HEK293 (cell line): ENCODE measurements at regions not wholly inside any gene's neighbourhood (a gene's known extent, or its start where the extent isn't known, plus 50 kb on each side); places are given as distances from the start of the nearest gene placed in this dataset.

Source experiments
- CTCF ChIA-PET: fragments of 350-600 bp; formaldehyde crosslinking; extraction: SDS; loops from one replicate; lab custom pipeline; 2021; ENCODE audit warnings: antibody characterized with exemption; lab: Yijun Ruan, JAX
- POLR2A ChIA-PET: fragments of 300-600 bp; formaldehyde crosslinking; extraction: SDS; loops from one replicate; lab custom pipeline; 2020; ENCODE audit warnings: antibody characterized with exemption, inconsistent platforms; lab: Yijun Ruan, JAX
- H3K27ac ChIP-seq: fragments of 200-500 bp; sonication (Bioruptor generic); 2 replicates; pipeline ENCODE4 v1.5.1; 2014; ENCODE audit warnings: low read depth, low read length, control low read depth, inconsistent platforms; ENCODE audit errors: extremely low read depth
- H3K36me3 ChIP-seq, 2 experiments: fragments of 200-500 bp in 1 of 2; sonication (Bioruptor generic) in 1 of 2; 1 replicate in 1 of 2; 2 replicates in 1 of 2; pipeline ENCODE4 v1.5.1; 2014 to 2017; ENCODE audit warnings: inconsistent platforms in 2 of 2, low read length in 2 of 2; ENCODE audit not compliant: control insufficient read depth in 2 of 2, insufficient read depth in 1 of 2
- H3K4me1 ChIP-seq: fragments of 200-500 bp; sonication (Bioruptor generic); 2 replicates; pipeline ENCODE4 v1.5.1; 2014; ENCODE audit warnings: mild to moderate bottlenecking, low read length, inconsistent platforms; ENCODE audit not compliant: control insufficient read depth, insufficient read depth
- H3K4me3 ChIP-seq: 2 replicates; pipeline ENCODE4 v1.5.1; 2011; ENCODE audit warnings: low read depth, mild to moderate bottlenecking, control low read depth, low read length, moderate library complexity
- H3K9me3 ChIP-seq: fragments of 200-500 bp; sonication (Bioruptor generic); 2 replicates; pipeline ENCODE4 v1.5.1; 2014; ENCODE audit warnings: low read depth, low read length, inconsistent platforms; ENCODE audit not compliant: control insufficient read depth, insufficient read depth
- OSR2 ChIP-seq: fragments of 450-650 bp; formaldehyde crosslinking; IDR thresholded peaks from 2 replicates; pipeline ENCODE4 v1.5.1; 2016; ENCODE audit warnings: missing biosample characterization, missing genetic modification characterization
- YY1 ChIP-seq: fragments of 450-650 bp; formaldehyde crosslinking; IDR thresholded peaks from 2 replicates; pipeline ENCODE4 v1.5.1; 2018; ENCODE audit warnings: missing biosample characterization, missing genetic modification characterization
- ZIC2 ChIP-seq: fragments of 450-650 bp; formaldehyde crosslinking; IDR thresholded peaks from 2 replicates; pipeline ENCODE4 v1.5.1; 2016; ENCODE audit warnings: missing biosample characterization, missing genetic modification characterization
- ZNF37A ChIP-seq: fragments of 450-650 bp; IDR thresholded peaks from 2 replicates; pipeline ENCODE4 v1.5.1; 2018; ENCODE audit warnings: missing biosample characterization, missing genetic modification characterization
- ZNF513 ChIP-seq: fragments of 450-650 bp; IDR thresholded peaks from 2 replicates; pipeline ENCODE4 v1.5.1; 2018; ENCODE audit warnings: missing biosample characterization, missing genetic modification characterization
- ZNF560 ChIP-seq: fragments of 450-650 bp; formaldehyde crosslinking; IDR thresholded peaks from 2 replicates; pipeline ENCODE4 v1.5.1; 2017; ENCODE audit warnings: missing biosample characterization, missing genetic modification characterization, borderline replicate concordance
- ZNF580 ChIP-seq: fragments of 450-650 bp; formaldehyde crosslinking; IDR thresholded peaks from 2 replicates; pipeline ENCODE4 v1.5.1; 2016; ENCODE audit warnings: missing biosample characterization, missing genetic modification characterization
- ZNF596 ChIP-seq: fragments of 450-650 bp; IDR thresholded peaks from 2 replicates; pipeline ENCODE4 v1.5.0; 2018; ENCODE audit warnings: missing biosample characterization, mild to moderate bottlenecking, missing genetic modification characterization, moderate library complexity
- ZNF654 ChIP-seq: fragments of 450-650 bp; formaldehyde crosslinking; IDR thresholded peaks from 2 replicates; pipeline ENCODE4 v1.5.1; 2016; ENCODE audit warnings: low read depth, missing biosample characterization, missing genetic modification characterization
- ZNF677 ChIP-seq: fragments of 450-650 bp; IDR thresholded peaks from 2 replicates; pipeline ENCODE4 v1.5.0; 2018; ENCODE audit warnings: missing biosample characterization, mild to moderate bottlenecking, missing genetic modification characterization, moderate library complexity
- ZNF707 ChIP-seq: fragments of 450-650 bp; formaldehyde crosslinking; IDR thresholded peaks from 2 replicates; pipeline ENCODE4 v1.5.1; 2016; ENCODE audit warnings: missing biosample characterization, missing genetic modification characterization
- ZNF837 ChIP-seq: fragments of 450-650 bp; formaldehyde crosslinking; IDR thresholded peaks from 2 replicates; pipeline ENCODE4 v1.5.1; 2016; ENCODE audit warnings: missing biosample characterization, missing genetic modification characterization
- ZSCAN30 ChIP-seq: fragments of 450-650 bp; IDR thresholded peaks from 2 replicates; pipeline ENCODE4 v1.5.1; 2018; ENCODE audit warnings: missing biosample characterization, mild to moderate bottlenecking, missing genetic modification characterization, moderate library complexity
- TF ChIP-seq, protein P1 (sequence below): fragments of 450-650 bp; formaldehyde crosslinking; conservative IDR thresholded peaks from 2 replicates; pipeline ENCODE4 v1.5.1; 2016; ENCODE audit warnings: low read depth, missing biosample characterization, missing genetic modification characterization
- TF ChIP-seq, protein P2 (sequence below): fragments of 450-650 bp; formaldehyde crosslinking; IDR thresholded peaks from 2 replicates; pipeline ENCODE4 v1.5.1; 2016; ENCODE audit warnings: missing biosample characterization, missing genetic modification characterization
- TF ChIP-seq, protein P3 (sequence below): fragments of 450-650 bp; formaldehyde crosslinking; conservative IDR thresholded peaks from 2 replicates; pipeline ENCODE4 v1.5.1; 2016; ENCODE audit warnings: low read depth, missing biosample characterization, missing genetic modification characterization
- TF ChIP-seq, protein P4 (sequence below): fragments of 450-650 bp; formaldehyde crosslinking; optimal IDR thresholded peaks from 2 replicates; pipeline ENCODE3; 2016; ENCODE audit warnings: missing biosample characterization, mild to moderate bottlenecking, missing genetic modification characterization
- TF ChIP-seq, protein P5 (sequence below): fragments of 450-650 bp; IDR thresholded peaks from 2 replicates; pipeline ENCODE4 v1.5.1; 2018; ENCODE audit warnings: missing biosample characterization, mild to moderate bottlenecking, missing genetic modification characterization

DNA sequence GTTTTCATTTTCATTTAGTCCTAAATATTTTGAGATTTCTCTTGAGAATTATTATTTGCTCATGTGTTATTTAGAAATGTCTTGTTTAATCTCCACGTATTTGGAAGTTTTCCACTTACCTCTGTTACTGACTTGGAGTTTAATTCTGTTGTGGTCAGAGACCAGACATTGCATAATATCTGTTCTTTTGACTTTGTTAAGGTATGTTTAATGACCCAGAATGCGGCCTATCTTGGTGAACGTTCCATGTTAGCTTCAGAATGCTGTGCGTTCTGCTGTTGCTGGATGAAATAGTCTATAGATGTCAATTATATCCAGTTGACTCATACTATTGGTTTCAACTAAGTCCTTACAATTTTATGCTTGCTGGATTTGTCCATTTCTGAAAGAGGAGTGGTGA, 325.3 kb upstream of the TARS1 start (continued):
- TF ChIP-seq, protein P1, sequence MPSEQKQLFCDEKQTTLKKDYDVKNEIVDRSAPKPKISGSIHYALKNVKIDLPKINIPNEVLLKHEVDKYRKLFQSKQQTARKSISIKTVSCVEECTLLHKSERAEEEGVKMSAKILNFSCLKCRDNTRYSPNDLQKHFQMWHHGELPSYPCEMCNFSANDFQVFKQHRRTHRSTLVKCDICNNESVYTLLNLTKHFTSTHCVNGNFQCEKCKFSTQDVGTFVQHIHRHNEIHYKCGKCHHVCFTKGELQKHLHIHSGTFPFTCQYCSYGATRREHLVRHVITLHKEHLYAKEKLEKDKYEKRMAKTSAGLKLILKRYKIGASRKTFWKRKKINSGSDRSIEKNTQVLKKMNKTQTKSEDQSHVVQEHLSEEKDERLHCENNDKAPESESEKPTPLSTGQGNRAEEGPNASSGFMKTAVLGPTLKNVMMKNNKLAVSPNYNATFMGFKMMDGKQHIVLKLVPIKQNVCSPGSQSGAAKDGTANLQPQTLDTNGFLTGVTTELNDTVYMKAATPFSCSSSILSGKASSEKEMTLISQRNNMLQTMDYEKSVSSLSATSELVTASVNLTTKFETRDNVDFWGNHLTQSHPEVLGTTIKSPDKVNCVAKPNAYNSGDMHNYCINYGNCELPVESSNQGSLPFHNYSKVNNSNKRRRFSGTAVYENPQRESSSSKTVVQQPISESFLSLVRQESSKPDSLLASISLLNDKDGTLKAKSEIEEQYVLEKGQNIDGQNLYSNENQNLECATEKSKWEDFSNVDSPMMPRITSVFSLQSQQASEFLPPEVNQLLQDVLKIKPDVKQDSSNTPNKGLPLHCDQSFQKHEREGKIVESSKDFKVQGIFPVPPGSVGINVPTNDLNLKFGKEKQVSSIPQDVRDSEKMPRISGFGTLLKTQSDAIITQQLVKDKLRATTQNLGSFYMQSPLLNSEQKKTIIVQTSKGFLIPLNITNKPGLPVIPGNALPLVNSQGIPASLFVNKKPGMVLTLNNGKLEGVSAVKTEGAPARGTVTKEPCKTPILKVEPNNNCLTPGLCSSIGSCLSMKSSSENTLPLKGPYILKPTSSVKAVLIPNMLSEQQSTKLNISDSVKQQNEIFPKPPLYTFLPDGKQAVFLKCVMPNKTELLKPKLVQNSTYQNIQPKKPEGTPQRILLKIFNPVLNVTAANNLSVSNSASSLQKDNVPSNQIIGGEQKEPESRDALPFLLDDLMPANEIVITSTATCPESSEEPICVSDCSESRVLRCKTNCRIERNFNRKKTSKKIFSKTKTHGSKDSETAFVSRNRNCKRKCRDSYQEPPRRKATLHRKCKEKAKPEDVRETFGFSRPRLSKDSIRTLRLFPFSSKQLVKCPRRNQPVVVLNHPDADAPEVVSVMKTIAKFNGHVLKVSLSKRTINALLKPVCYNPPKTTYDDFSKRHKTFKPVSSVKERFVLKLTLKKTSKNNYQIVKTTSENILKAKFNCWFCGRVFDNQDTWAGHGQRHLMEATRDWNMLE (tag by site-specific recombination) = no peak
- TF ChIP-seq ZNF654 (tag by site-specific recombination) (no peak), ZNF37A (tag by site-specific recombination) (no peak), YY1 (tag by site-specific recombination) (no peak), ZNF580 (tag by site-specific recombination) (no peak), OSR2 (tag by site-specific recombination) (no peak), ZNF707 (tag by site-specific recombination) (no peak)
- TF ChIP-seq, protein P2, sequence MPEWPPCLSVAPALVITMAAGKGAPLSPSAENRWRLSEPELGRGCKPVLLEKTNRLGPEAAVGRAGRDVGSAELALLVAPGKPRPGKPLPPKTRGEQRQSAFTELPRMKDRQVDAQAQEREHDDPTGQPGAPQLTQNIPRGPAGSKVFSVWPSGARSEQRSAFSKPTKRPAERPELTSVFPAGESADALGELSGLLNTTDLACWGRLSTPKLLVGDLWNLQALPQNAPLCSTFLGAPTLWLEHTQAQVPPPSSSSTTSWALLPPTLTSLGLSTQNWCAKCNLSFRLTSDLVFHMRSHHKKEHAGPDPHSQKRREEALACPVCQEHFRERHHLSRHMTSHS (tag by site-specific recombination) = no peak
- TF ChIP-seq, protein P3, sequence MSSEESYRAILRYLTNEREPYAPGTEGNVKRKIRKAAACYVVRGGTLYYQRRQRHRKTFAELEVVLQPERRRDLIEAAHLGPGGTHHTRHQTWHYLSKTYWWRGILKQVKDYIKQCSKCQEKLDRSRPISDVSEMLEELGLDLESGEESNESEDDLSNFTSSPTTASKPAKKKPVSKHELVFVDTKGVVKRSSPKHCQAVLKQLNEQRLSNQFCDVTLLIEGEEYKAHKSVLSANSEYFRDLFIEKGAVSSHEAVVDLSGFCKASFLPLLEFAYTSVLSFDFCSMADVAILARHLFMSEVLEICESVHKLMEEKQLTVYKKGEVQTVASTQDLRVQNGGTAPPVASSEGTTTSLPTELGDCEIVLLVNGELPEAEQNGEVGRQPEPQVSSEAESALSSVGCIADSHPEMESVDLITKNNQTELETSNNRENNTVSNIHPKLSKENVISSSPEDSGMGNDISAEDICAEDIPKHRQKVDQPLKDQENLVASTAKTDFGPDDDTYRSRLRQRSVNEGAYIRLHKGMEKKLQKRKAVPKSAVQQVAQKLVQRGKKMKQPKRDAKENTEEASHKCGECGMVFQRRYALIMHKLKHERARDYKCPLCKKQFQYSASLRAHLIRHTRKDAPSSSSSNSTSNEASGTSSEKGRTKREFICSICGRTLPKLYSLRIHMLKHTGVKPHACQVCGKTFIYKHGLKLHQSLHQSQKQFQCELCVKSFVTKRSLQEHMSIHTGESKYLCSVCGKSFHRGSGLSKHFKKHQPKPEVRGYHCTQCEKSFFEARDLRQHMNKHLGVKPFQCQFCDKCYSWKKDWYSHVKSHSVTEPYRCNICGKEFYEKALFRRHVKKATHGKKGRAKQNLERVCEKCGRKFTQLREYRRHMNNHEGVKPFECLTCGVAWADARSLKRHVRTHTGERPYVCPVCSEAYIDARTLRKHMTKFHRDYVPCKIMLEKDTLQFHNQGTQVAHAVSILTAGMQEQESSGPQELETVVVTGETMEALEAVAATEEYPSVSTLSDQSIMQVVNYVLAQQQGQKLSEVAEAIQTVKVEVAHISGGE (tag by site-specific recombination) = no peak

DNA sequence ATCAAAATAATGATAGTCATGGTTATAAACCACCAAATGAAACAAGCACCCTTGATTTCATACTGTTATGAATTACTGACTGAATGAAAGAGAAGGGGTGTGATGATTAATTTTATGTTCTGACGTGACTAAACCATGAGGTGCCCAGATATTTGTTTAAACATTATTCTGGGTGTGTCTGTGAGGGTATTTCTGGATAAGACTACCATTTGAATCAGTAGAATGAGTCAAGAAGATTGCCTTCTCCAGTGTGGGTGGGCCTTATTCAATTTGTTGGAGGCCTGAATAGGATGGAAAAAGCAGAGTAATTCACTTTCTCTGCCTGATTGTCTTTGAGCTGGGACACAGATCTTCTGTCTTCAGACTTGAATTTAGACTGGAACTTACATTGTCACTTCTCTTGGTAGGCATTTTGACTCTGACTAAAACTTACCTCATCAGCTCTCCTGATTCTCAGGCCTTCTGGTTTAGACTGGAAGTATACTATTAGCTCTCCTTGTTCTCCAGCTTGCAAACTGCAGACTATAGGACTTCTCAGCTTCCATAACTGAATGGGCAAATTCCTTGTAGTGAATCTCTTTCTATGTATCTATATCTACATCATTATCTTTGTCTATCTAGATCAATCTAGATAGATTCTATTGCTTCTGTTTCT, 321.9 kb upstream of the TARS1 start:
- TF ChIP-seq ZNF596 (tag by site-specific recombination) (no peak), ZNF837 (tag by site-specific recombination) (no peak), ZIC2 (no peak)
- TF ChIP-seq, all 188 proteins: peak for 0
- Histone ChIP-seq H3K4me1 (no peaks in the 10 kb centered on the region), H3K36me3 (no peaks in the 10 kb centered on the region), H3K27ac (no peak overlapping the region), H3K9me3 (no peaks in the 10 kb centered on the region), H3K4me3 (no peak overlapping the region)
- POLR2A ChIA-PET = no interaction called here
- CTCF ChIA-PET = no interaction called here

DNA sequence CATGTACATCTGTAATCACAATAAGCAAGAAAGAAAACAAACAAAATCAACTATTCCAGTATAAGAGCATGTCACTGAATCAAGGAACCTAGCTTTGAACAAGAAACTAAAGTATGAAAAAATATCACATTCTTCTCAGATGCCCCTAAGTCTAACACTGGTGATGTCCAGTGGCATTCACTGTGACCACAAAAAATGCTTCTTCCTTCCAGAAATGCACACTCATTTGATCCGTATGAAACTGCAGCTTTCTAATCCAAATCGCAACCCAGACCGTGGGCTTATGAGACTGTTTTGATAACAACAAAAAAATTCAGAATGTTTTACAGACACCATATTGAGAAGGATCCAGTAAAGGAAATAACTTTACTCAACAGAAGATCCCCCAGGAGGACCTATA, 320.1 kb upstream of the TARS1 start:
- Histone ChIP-seq H3K36me3 (no peaks in the 10 kb centered on the region), H3K9me3 (no peaks in the 10 kb centered on the region), H3K27ac (no peak overlapping the region), H3K4me3 (no peak overlapping the region), H3K4me1 (no peaks in the 10 kb centered on the region)
- ChIA-PET CTCF (no interaction called here), POLR2A (no interaction called here)
- TF ChIP-seq ZNF513 (tag by site-specific recombination) (no peak), ZSCAN30 (tag by site-specific recombination) (no peak), ZNF677 (tag by site-specific recombination) (no peak), ZNF560 (tag by site-specific recombination) (no peak)
- TF ChIP-seq, protein P4, sequence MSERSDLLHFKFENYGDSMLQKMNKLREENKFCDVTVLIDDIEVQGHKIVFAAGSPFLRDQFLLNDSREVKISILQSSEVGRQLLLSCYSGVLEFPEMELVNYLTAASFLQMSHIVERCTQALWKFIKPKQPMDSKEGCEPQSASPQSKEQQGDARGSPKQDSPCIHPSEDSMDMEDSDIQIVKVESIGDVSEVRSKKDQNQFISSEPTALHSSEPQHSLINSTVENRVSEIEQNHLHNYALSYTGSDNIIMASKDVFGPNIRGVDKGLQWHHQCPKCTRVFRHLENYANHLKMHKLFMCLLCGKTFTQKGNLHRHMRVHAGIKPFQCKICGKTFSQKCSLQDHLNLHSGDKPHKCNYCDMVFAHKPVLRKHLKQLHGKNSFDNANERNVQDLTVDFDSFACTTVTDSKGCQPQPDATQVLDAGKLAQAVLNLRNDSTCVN (tag by site-specific recombination) = no peak
- TF ChIP-seq, protein P5, sequence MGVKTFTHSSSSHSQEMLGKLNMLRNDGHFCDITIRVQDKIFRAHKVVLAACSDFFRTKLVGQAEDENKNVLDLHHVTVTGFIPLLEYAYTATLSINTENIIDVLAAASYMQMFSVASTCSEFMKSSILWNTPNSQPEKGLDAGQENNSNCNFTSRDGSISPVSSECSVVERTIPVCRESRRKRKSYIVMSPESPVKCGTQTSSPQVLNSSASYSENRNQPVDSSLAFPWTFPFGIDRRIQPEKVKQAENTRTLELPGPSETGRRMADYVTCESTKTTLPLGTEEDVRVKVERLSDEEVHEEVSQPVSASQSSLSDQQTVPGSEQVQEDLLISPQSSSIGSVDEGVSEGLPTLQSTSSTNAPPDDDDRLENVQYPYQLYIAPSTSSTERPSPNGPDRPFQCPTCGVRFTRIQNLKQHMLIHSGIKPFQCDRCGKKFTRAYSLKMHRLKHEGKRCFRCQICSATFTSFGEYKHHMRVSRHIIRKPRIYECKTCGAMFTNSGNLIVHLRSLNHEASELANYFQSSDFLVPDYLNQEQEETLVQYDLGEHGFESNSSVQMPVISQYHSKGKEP (tag by site-specific recombination) = no peak
